ENCODE measurements at regions not wholly inside any gene's neighbourhood (a gene's known extent, or its start where the extent isn't known, plus 50 kb on each side); places are given as distances from the start of the nearest gene placed in this dataset.

- H3K27ac Mint-ChIP-seq (ENCODE audit: low read depth, unreplicated experiment): no peak overlapping the region
- no peaks in the 10 kb centered on the region for H3K4me1 Mint-ChIP-seq (ENCODE audit: insufficient read depth, unreplicated experiment)
- H3K36me3 Mint-ChIP-seq (ENCODE audit: insufficient read depth, unreplicated experiment): no peaks in the 10 kb centered on the region
- H3K27me3 Mint-ChIP-seq (ENCODE audit: insufficient read depth, unreplicated experiment): no peaks in the 10 kb centered on the region
- no peak overlapping the region for H3K4me3 Mint-ChIP-seq (ENCODE audit: unreplicated experiment)
- ChIA-PET CTCF (no interaction called here), POLR2A (interaction anchor here (0.6 kb wide), 1 partner anchor 1088 kb away, joined by 3 read pairs; no protein-coding TSS in a partner anchor)
- no TSS peak for BruUV-seq (replicated peaks)
- no peak for DNase-seq (ENCODE audit: unreplicated experiment)
- intact Hi-C loops (cut with micrococcal nuclease): no loop called here
- H3K9me3 Mint-ChIP-seq (ENCODE audit: unreplicated experiment): no peaks in the 10 kb centered on the region
- TF ChIP-seq, protein P1, sequence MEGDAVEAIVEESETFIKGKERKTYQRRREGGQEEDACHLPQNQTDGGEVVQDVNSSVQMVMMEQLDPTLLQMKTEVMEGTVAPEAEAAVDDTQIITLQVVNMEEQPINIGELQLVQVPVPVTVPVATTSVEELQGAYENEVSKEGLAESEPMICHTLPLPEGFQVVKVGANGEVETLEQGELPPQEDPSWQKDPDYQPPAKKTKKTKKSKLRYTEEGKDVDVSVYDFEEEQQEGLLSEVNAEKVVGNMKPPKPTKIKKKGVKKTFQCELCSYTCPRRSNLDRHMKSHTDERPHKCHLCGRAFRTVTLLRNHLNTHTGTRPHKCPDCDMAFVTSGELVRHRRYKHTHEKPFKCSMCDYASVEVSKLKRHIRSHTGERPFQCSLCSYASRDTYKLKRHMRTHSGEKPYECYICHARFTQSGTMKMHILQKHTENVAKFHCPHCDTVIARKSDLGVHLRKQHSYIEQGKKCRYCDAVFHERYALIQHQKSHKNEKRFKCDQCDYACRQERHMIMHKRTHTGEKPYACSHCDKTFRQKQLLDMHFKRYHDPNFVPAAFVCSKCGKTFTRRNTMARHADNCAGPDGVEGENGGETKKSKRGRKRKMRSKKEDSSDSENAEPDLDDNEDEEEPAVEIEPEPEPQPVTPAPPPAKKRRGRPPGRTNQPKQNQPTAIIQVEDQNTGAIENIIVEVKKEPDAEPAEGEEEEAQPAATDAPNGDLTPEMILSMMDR (IDR thresholded peaks at IDR 0.05; ENCODE audit: unreplicated experiment): no peak
Measured at GRCh38 chr12:91551927-91552326, 369.3 kb upstream of the DCN start.

- Mint-ChIP-seq H3K36me3 (ENCODE audit: insufficient read depth, unreplicated experiment) (no peaks in the 10 kb centered on the region), H3K27me3 (ENCODE audit: insufficient read depth, unreplicated experiment) (no peaks in the 10 kb centered on the region), H3K27ac (ENCODE audit: low read depth, unreplicated experiment) (no peak overlapping the region), H3K4me1 (ENCODE audit: insufficient read depth, unreplicated experiment) (no peaks in the 10 kb centered on the region), H3K4me3 (ENCODE audit: unreplicated experiment) (no peak overlapping the region), H3K9me3 (ENCODE audit: unreplicated experiment) (no peaks in the 10 kb centered on the region)
- TF ChIP-seq, protein P1 (IDR thresholded peaks at IDR 0.05; ENCODE audit: unreplicated experiment): no peak
- intact Hi-C loops (cut with micrococcal nuclease): no loop called here
- ChIA-PET POLR2A (no interaction called here), CTCF (no interaction called here)
- DNase-seq (ENCODE audit: unreplicated experiment): no peak
- no TSS peak for BruUV-seq (replicated peaks)
Measured at GRCh38 chr12:91551242-91551641, 368.6 kb upstream of the DCN start.

- H3K27ac Mint-ChIP-seq (ENCODE audit: low read depth, unreplicated experiment): no peak overlapping the region
- no peaks in the 10 kb centered on the region for H3K36me3 Mint-ChIP-seq (ENCODE audit: insufficient read depth, unreplicated experiment)
- ChIA-PET CTCF (no interaction called here), POLR2A (no interaction called here)
- H3K4me3 Mint-ChIP-seq (ENCODE audit: unreplicated experiment): no peak overlapping the region
- TF ChIP-seq, protein P1 (IDR thresholded peaks at IDR 0.05; ENCODE audit: unreplicated experiment): no peak
- intact Hi-C loops (cut with micrococcal nuclease): no loop called here
- peaks cover 5% of the 10 kb centered on the region for H3K9me3 Mint-ChIP-seq (ENCODE audit: unreplicated experiment)
- no peaks in the 10 kb centered on the region for H3K27me3 Mint-ChIP-seq (ENCODE audit: insufficient read depth, unreplicated experiment)
- no peaks in the 10 kb centered on the region for H3K4me1 Mint-ChIP-seq (ENCODE audit: insufficient read depth, unreplicated experiment)
- BruUV-seq (replicated peaks): no TSS peak
- DNase-seq (ENCODE audit: unreplicated experiment): no peak
Measured at GRCh38 chr12:91542666-91543065, 360.0 kb upstream of the DCN start.

DNA sequence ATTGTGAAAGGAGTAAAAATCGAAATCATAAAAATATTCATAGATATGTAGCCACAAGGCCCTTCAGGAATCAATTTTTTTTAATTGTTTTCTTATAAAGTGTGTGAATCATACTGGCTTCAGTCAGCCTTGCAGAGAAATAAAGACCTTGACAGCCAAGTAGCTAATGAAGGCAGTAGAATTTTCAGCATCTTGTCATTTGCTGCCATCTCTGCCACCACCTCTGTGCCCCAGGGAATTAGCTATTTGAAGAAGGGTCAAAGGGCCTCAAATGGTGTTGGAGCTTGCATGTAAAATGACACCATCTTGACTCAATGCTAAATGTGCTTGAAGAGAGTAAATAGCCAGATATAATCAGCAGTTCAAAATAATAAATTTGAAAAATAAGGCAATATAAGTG, 359.4 kb upstream of the DCN start:
- H3K36me3 Mint-ChIP-seq (ENCODE audit: insufficient read depth, unreplicated experiment): no peaks in the 10 kb centered on the region
- CTCF ChIA-PET: no interaction called here
- POLR2A ChIA-PET: no interaction called here
- BruUV-seq (replicated peaks): no TSS peak
- H3K4me1 Mint-ChIP-seq (ENCODE audit: insufficient read depth, unreplicated experiment): no peaks in the 10 kb centered on the region
- TF ChIP-seq, protein P1 (IDR thresholded peaks at IDR 0.05; ENCODE audit: unreplicated experiment): no peak
- intact Hi-C loops (cut with micrococcal nuclease): no loop called here
- no peaks in the 10 kb centered on the region for H3K27me3 Mint-ChIP-seq (ENCODE audit: insufficient read depth, unreplicated experiment)
- no peak for DNase-seq (ENCODE audit: unreplicated experiment)
- no peak overlapping the region for H3K4me3 Mint-ChIP-seq (ENCODE audit: unreplicated experiment)
- no peak overlapping the region for H3K27ac Mint-ChIP-seq (ENCODE audit: low read depth, unreplicated experiment)
- peaks cover 5% of the 10 kb centered on the region for H3K9me3 Mint-ChIP-seq (ENCODE audit: unreplicated experiment)

All from MCF 10A (cell line).